K562 (cell line): ENCODE measurements at regions not wholly inside any gene's neighbourhood (a gene's known extent, or its start where the extent isn't known, plus 50 kb on each side); places are given as distances from the start of the nearest gene placed in this dataset.

ENCODE experiments used
- ATAC-seq: fragments of 200-7000 bp; cut with Tn5 transposase; 3 replicates; pipeline ENCODE4 v1.9.1; 2020; ENCODE audit warnings: moderate library complexity
- BruUV-seq: library from RNA; stranded (reverse); fragments of 400-500 nt; replicated peaks from 2 replicates; lab custom pipeline; 2021; lab: Mats Ljungman, UMichigan
- CTCF ChIA-PET: fragments of 300-600 bp; formaldehyde crosslinking; extraction: SDS; loops from one replicate; lab custom pipeline; 2021; ENCODE audit warnings: low intra/inter-chr PET ratio; lab: Yijun Ruan, JAX
- POLR2A ChIA-PET: fragments of 300-600, 350-650 bp; sonication (Branson Sonifier 250); formaldehyde crosslinking; extraction: SDS; loops from one replicate; lab custom pipeline; 2021; ENCODE audit warnings: antibody characterized with exemption, inconsistent platforms; lab: Yijun Ruan, JAX
- DNase-seq, 4 experiments: peaks; one replicate each; pipeline versions ENCODE4 v3.0.0 to v3.0.0-alpha.2; 2011 to 2018; ENCODE audit warnings: low spot score in 3 of 4, mixed read lengths in 3 of 4; ENCODE audit errors: extremely low read depth in 1 of 4
- FAIRE-seq: peaks from 2 replicates; lab custom pipeline; 2011; peaks lifted over from hg19 to GRCh38; lab: Jason Lieb, UNC
- H2AFZ ChIP-seq: 2 replicates; pipeline ENCODE4 v1.6.0; 2011; ENCODE audit warnings: low read depth, low read length, control low read depth, inconsistent platforms
- H3K27ac ChIP-seq: fragments of 200-600 bp; 3 replicates; pipeline ENCODE4 v1.8.0; 2011; ENCODE audit warnings: low read depth, mild to moderate bottlenecking, control low read depth, inconsistent platforms, low read length, moderate library complexity, mixed read lengths; ENCODE audit errors: extremely low read depth
- H3K27me3 ChIP-seq, 2 experiments: fragments of 300-600 bp in 1 of 2; 2 replicates in 1 of 2; 3 replicates in 1 of 2; pipeline versions ENCODE4 v1.6.0 to v1.8.0; 2011; ENCODE audit warnings: inconsistent platforms in 2 of 2, low read length in 2 of 2, mild to moderate bottlenecking in 1 of 2, mixed read lengths in 1 of 2, moderate library complexity in 1 of 2; ENCODE audit not compliant: control insufficient read depth in 2 of 2, insufficient read depth in 2 of 2
- H3K36me3 ChIP-seq: fragments of 300-600 bp; 3 replicates; pipeline ENCODE4 v1.8.0; 2011; ENCODE audit warnings: mild to moderate bottlenecking, low read length, inconsistent platforms; ENCODE audit not compliant: control insufficient read depth, insufficient read depth
- H3K4me1 ChIP-seq, 2 experiments: fragments of 200-600 bp in 1 of 2; replicated peaks in 1 of 2; 2 replicates in 1 of 2; 3 replicates in 1 of 2; pipeline versions ENCODE4 v1.5.1 to v1.8.0; 2011; ENCODE audit warnings: inconsistent platforms in 2 of 2, low read length in 2 of 2, mild to moderate bottlenecking in 1 of 2, mixed read lengths in 1 of 2, moderate library complexity in 1 of 2; ENCODE audit not compliant: control insufficient read depth in 2 of 2, insufficient read depth in 2 of 2
- H3K4me2 ChIP-seq: 2 replicates; pipeline ENCODE4 v1.6.1; 2011; ENCODE audit warnings: low read length, control low read depth, inconsistent platforms, mixed read lengths; ENCODE audit not compliant: insufficient read depth
- H3K4me3 ChIP-seq: fragments of 200-600 bp; sonication (generic), shearing (Covaris generic); 2 replicates; pipeline ENCODE4 v1.5.1; 2016; ENCODE audit warnings: control low read depth, inconsistent platforms
- H3K79me2 ChIP-seq: fragments of 200-600 bp; 3 replicates; pipeline ENCODE4 v1.8.0; 2011; ENCODE audit warnings: low read length, inconsistent platforms; ENCODE audit not compliant: control insufficient read depth, insufficient read depth
- H3K9ac ChIP-seq, 2 experiments: 2 replicates each; pipeline versions ENCODE4 v1.6.0 to v1.6.1; 2011; ENCODE audit warnings: low read depth in 2 of 2, low read length in 2 of 2, control low read depth in 1 of 2, inconsistent platforms in 1 of 2, mild to moderate bottlenecking in 1 of 2, mixed read lengths in 1 of 2; ENCODE audit not compliant: insufficient read depth in 1 of 2
- H3K9me1 ChIP-seq: one replicate; pipeline ENCODE4 v1.6.0; 2011; ENCODE audit warnings: inconsistent platforms, mild to moderate bottlenecking, low read length, moderate library complexity; ENCODE audit not compliant: control insufficient read depth, insufficient read depth
- H3K9me3 ChIP-seq: replicated peaks from 2 replicates; pipeline ENCODE4 v1.5.1; 2011; ENCODE audit warnings: low read depth, low read length, inconsistent platforms; ENCODE audit not compliant: control insufficient read depth, insufficient read depth
- H4K20me1 ChIP-seq: replicated peaks from 2 replicates; pipeline ENCODE4 v1.6.1; 2011; ENCODE audit warnings: low read length, inconsistent platforms, mixed read lengths; ENCODE audit not compliant: control insufficient read depth, insufficient read depth
- CBX5 ChIP-seq: IDR thresholded peaks from 2 replicates; pipeline ENCODE4 v1.6.1; 2014; ENCODE audit warnings: low read depth, borderline replicate concordance
- FOXO4 ChIP-seq: fragments of 450-650 bp; formaldehyde crosslinking; IDR thresholded peaks from 2 replicates; pipeline ENCODE4 v1.4.0; 2020; ENCODE audit warnings: mild to moderate bottlenecking, moderate library complexity
- IRF1 ChIP-seq: sonication (generic); formaldehyde crosslinking; IDR thresholded peaks from 2 replicates; pipeline ENCODE4 v1.8.0; 2022; ENCODE audit warnings: missing genetic modification reagents, mild to moderate bottlenecking, borderline replicate concordance
- KHSRP ChIP-seq: fragments of 450-650 bp; IDR thresholded peaks from 2 replicates; pipeline ENCODE4 v1.6.1; 2017
- POLR2B ChIP-seq: fragments of 450-650 bp; IDR thresholded peaks from 2 replicates; pipeline ENCODE4 v1.6.1; 2018; ENCODE audit warnings: low read depth; ENCODE audit not compliant: partially characterized antibody
- RUNX1 ChIP-seq: sonication (generic); IDR thresholded peaks from 2 replicates; pipeline ENCODE4 v1.6.1; 2016; ENCODE audit warnings: antibody characterized with exemption, low read depth
- ZNF3 ChIP-seq: fragments of 250-450 bp; sonication (Bioruptor Pico); IDR thresholded peaks from 2 replicates; pipeline ENCODE4 v1.5.0; 2021; ENCODE audit warnings: mild to moderate bottlenecking, moderate library complexity
- ZNF76 ChIP-seq: fragments of 250-450 bp; sonication (Bioruptor Pico); IDR thresholded peaks from 2 replicates; pipeline ENCODE4 v1.4.0; 2020; ENCODE audit warnings: mild to moderate bottlenecking, moderate library complexity, borderline replicate concordance
- WGBS: fragments of 100-300 bp; shearing (Covaris generic); methylation state at CpG from one replicate; pipeline ENCODE4 v1.1.6; 2016; ENCODE audit warnings: low coverage, mixed read lengths; ENCODE audit not compliant: insufficient coverage; ENCODE audit errors: missing lambda C conversion rate; 5-methylcytosine and 5-hydroxymethylcytosine counted together
- in situ Hi-C: fragments of 300-500 bp; cut with MboI; formaldehyde crosslinking; loops from 4 replicates; pipeline ENCODE4 v1.15.0; 2018; ENCODE audit warnings: inconsistent platforms, mixed read lengths
- intact Hi-C: fragments of 100-400 bp; cut with micrococcal nuclease; formaldehyde crosslinking; loops from 2 replicates; pipeline ENCODE4 v1.14.2; 2022

- Histone ChIP-seq H3K4me3 (no peak overlapping the region), H3K9me1 (no peaks in the 10 kb centered on the region), H2AFZ (no peak overlapping the region), H3K9me3 (no peaks in the 10 kb centered on the region; the same call in 1 of the 2 replicates), H3K36me3 (no peaks in the 10 kb centered on the region), H3K9ac (no peak overlapping the region), H3K4me2 (no peak overlapping the region), H3K4me1 (no peaks in the 10 kb centered on the region), H4K20me1 (no peaks in the 10 kb centered on the region), H3K27ac (no peak overlapping the region), H3K27me3 (no peaks in the 10 kb centered on the region), H3K79me2 (no peaks in the 10 kb centered on the region)
- no peak for DNase-seq
- ChIA-PET CTCF (no interaction called here), POLR2A (no interaction called here)
- no peak for ATAC-seq
- WGBS, result 0% methylated on average over 8 of the region's 8 CpGs
- no TSS peak for BruUV-seq
- FAIRE-seq, result no peak
- intact Hi-C loops (no loop called here), in situ Hi-C loops (no loop called here)
- no peak for TF ChIP-seq ZNF76 (CRISPR knock-in tag)
- TF ChIP-seq IRF1 (CRISPR knock-in tag), result no peak
- no peak for TF ChIP-seq POLR2B
- no peak for TF ChIP-seq RUNX1
- no peak for TF ChIP-seq CBX5
- no peak for TF ChIP-seq ZNF3
- no peak for TF ChIP-seq KHSRP
- no peak for TF ChIP-seq FOXO4
Measured at GRCh38 chr16:8374586-8375231, 215.6 kb downstream of the TMEM114 start.
